GM12878 (cell line): ENCODE measurements at regions not wholly inside any gene's neighbourhood (a gene's known extent, or its start where the extent isn't known, plus 50 kb on each side); places are given as distances from the start of the nearest gene placed in this dataset.

ENCODE experiments used
- ATAC-seq: fragments of 200-7000 bp; cut with Tn5 transposase; 3 replicates; pipeline ENCODE4 v1.9.1; 2020; ENCODE audit warnings: mild to moderate bottlenecking, moderate library complexity
- BruUV-seq: library from RNA; stranded (reverse); fragments of 400-500 nt; replicated peaks from 2 replicates; lab custom pipeline; 2021; lab: Mats Ljungman, UMichigan
- CTCF ChIA-PET: fragments of 300-600 bp; sonication (Branson Sonifier 250); formaldehyde crosslinking; extraction: SDS; loops from one replicate; lab custom pipeline; 2021; ENCODE audit warnings: inconsistent platforms; lab: Yijun Ruan, JAX
- POLR2A ChIA-PET: fragments of 350-600 bp; formaldehyde crosslinking; extraction: SDS; loops from one replicate; lab custom pipeline; 2021; ENCODE audit warnings: inconsistent platforms; lab: Charles Lee
- RAD21 ChIA-PET: fragments of 300-600 bp; sonication (Branson Sonifier 250); formaldehyde crosslinking; loops from one replicate; lab custom pipeline; 2023; ENCODE audit warnings: antibody characterized with exemption; ENCODE audit not compliant: unreplicated experiment; lab: Charles Lee
- SMC1A ChIA-PET: fragments of 300-600 bp; sonication (Branson Sonifier 250); formaldehyde crosslinking; loops from one replicate; lab custom pipeline; 2023; ENCODE audit not compliant: unreplicated experiment, uncharacterized antibody; lab: Charles Lee
- DNase-seq: peaks from one replicate; pipeline ENCODE4 v3.0.0-alpha.2; 2011; ENCODE audit warnings: low read depth, low spot score
- FAIRE-seq: peaks from 3 replicates; lab custom pipeline; 2011; peaks lifted over from hg19 to GRCh38; lab: Jason Lieb, UNC
- H2AFZ ChIP-seq: 2 replicates; pipeline ENCODE4 v1.6.0; 2011; ENCODE audit warnings: low read depth, low read length, control low read depth; ENCODE audit not compliant: control insufficient read depth
- H3K27ac ChIP-seq: 2 replicates; pipeline ENCODE4 v1.5.1; 2011; ENCODE audit warnings: control low read depth; ENCODE audit not compliant: control insufficient read depth, insufficient read depth
- H3K27me3 ChIP-seq, 2 experiments: replicated peaks in 1 of 2; 2 replicates each; pipeline versions ENCODE4 v1.6.0 to v1.6.1; 2011; ENCODE audit warnings: low read length in 1 of 2; ENCODE audit not compliant: control insufficient read depth in 2 of 2, insufficient read depth in 2 of 2
- H3K36me3 ChIP-seq, 2 experiments: 2 replicates each; pipeline ENCODE4 v1.5.1; 2011; ENCODE audit warnings: low read length in 1 of 2; ENCODE audit not compliant: control insufficient read depth in 2 of 2, insufficient read depth in 2 of 2
- H3K4me1 ChIP-seq: 2 replicates; pipeline ENCODE4 v1.6.1; 2011; ENCODE audit warnings: mild to moderate bottlenecking, low read length, moderate library complexity, mixed read lengths; ENCODE audit not compliant: control insufficient read depth, insufficient read depth
- H3K4me2 ChIP-seq: 2 replicates; pipeline ENCODE4 v1.6.0; 2011; ENCODE audit warnings: control low read depth; ENCODE audit not compliant: control insufficient read depth, insufficient read depth
- H3K4me3 ChIP-seq: fragments of 200-600 bp; sonication (generic); 2 replicates; pipeline ENCODE4 v1.5.1; 2016
- H3K79me2 ChIP-seq: 2 replicates; pipeline ENCODE4 v1.6.0; 2011; ENCODE audit warnings: low read length; ENCODE audit not compliant: control insufficient read depth, insufficient read depth
- H3K9ac ChIP-seq: 2 replicates; pipeline ENCODE4 v1.8.0; 2011; ENCODE audit warnings: low read length, control low read depth, mixed read lengths; ENCODE audit not compliant: control insufficient read depth, insufficient read depth
- H3K9me3 ChIP-seq: replicated peaks from 3 replicates; pipeline ENCODE4 v1.5.1; 2011; ENCODE audit warnings: mild to moderate bottlenecking, low read length; ENCODE audit not compliant: control insufficient read depth, insufficient read depth
- H4K20me1 ChIP-seq: 2 replicates; pipeline ENCODE4 v1.6.0; 2011; ENCODE audit not compliant: control insufficient read depth, insufficient read depth
- CHD2 ChIP-seq: IDR thresholded peaks from 2 replicates; pipeline ENCODE4 v1.6.1; 2011; ENCODE audit warnings: low read depth, low read length, improper control_type of control experiment, borderline replicate concordance
- EED ChIP-seq: sonication (generic); IDR thresholded peaks from 2 replicates; pipeline ENCODE4 v1.6.1; 2016; ENCODE audit warnings: antibody characterized with exemption, low read depth
- FOXK2 ChIP-seq: fragments of 450-650 bp; IDR thresholded peaks from 2 replicates; pipeline ENCODE4 v1.6.1; 2017; ENCODE audit warnings: mild to moderate bottlenecking, moderate library complexity
- GABPA ChIP-seq: IDR thresholded peaks from 2 replicates; pipeline ENCODE4 v1.6.1; 2014; ENCODE audit warnings: antibody characterized with exemption, low read depth, mild to moderate bottlenecking, inconsistent platforms
- MYC ChIP-seq: IDR thresholded peaks from 2 replicates; pipeline ENCODE4 v1.6.1; 2011; ENCODE audit warnings: mild to moderate bottlenecking, low read length, moderate library complexity, inconsistent platforms; ENCODE audit not compliant: insufficient read depth, insufficient replicate concordance, insufficient read length, severe bottlenecking
- NFIC ChIP-seq: IDR thresholded peaks from 2 replicates; pipeline ENCODE4 v1.6.1; 2012; ENCODE audit warnings: low read depth, mild to moderate bottlenecking, inconsistent platforms, low read length, moderate library complexity
- SMARCA5 ChIP-seq: fragments of 450-650 bp; IDR thresholded peaks from 2 replicates; pipeline ENCODE4 v1.6.1; 2017; ENCODE audit warnings: mild to moderate bottlenecking
- STAT3 ChIP-seq: IDR thresholded peaks from 2 replicates; pipeline ENCODE4 v1.6.1; 2011; ENCODE audit warnings: low read depth, low read length, improper control_type of control experiment
- TCF12 ChIP-seq: IDR thresholded peaks from 2 replicates; pipeline ENCODE4 v1.6.1; 2011; ENCODE audit warnings: low read depth, mild to moderate bottlenecking, low read length
- ZZZ3 ChIP-seq: IDR thresholded peaks from 2 replicates; pipeline ENCODE4 v1.6.1; 2011; ENCODE audit warnings: low read depth; ENCODE audit not compliant: control insufficient read depth, insufficient read length
- in situ Hi-C: fragments of 300-500 bp; cut with MboI; formaldehyde crosslinking; loops from 9 replicates; pipeline ENCODE4 v1.14.3; 2018; ENCODE audit warnings: mixed read lengths
- intact Hi-C: fragments of 100-400 bp; cut with micrococcal nuclease; formaldehyde crosslinking; loops from one replicate; pipeline ENCODE4 v1.14.2; 2022; ENCODE audit not compliant: unreplicated experiment
- TF ChIP-seq, protein P1 (sequence below): fragments of 450-650 bp; IDR thresholded peaks from 2 replicates; pipeline ENCODE4 v1.6.1; 2017; ENCODE audit warnings: mild to moderate bottlenecking, moderate library complexity
- TF ChIP-seq, protein P2 (sequence below): fragments of 450-650 bp; IDR thresholded peaks from 2 replicates; pipeline ENCODE4 v1.6.1; 2016; ENCODE audit warnings: mild to moderate bottlenecking, moderate library complexity, borderline replicate concordance
- TF ChIP-seq, protein P3 (sequence below): fragments of 450-650 bp; formaldehyde crosslinking; IDR thresholded peaks from 2 replicates; pipeline ENCODE4 v1.5.0; 2022; ENCODE audit warnings: mild to moderate bottlenecking, missing genetic modification characterization

DNA sequence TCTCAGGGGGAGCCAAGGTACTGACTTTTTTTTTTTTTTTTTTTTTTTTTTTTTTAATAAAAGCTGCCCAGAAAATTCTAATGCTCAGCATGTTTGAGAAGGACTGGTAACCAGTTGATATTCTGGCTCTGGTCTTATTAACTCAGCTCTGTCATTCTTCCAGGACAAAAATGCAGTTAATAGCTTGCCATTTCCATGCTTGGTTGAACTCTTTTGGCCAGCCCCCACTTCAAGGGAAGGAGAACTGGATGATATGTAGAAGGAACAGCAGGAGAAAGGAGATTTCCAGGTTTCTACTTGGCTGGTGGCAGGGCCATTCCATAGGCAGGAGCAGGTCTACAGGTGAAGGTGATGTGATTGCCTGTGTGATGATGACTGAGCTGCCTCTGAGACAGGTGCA, 59.2 kb upstream of the TANC2 start:
- CTCF ChIA-PET: no interaction called here
- Histone ChIP-seq H3K4me1 (no peaks in the 10 kb centered on the region), H2AFZ (no peak overlapping the region)
- TF ChIP-seq, protein P1, sequence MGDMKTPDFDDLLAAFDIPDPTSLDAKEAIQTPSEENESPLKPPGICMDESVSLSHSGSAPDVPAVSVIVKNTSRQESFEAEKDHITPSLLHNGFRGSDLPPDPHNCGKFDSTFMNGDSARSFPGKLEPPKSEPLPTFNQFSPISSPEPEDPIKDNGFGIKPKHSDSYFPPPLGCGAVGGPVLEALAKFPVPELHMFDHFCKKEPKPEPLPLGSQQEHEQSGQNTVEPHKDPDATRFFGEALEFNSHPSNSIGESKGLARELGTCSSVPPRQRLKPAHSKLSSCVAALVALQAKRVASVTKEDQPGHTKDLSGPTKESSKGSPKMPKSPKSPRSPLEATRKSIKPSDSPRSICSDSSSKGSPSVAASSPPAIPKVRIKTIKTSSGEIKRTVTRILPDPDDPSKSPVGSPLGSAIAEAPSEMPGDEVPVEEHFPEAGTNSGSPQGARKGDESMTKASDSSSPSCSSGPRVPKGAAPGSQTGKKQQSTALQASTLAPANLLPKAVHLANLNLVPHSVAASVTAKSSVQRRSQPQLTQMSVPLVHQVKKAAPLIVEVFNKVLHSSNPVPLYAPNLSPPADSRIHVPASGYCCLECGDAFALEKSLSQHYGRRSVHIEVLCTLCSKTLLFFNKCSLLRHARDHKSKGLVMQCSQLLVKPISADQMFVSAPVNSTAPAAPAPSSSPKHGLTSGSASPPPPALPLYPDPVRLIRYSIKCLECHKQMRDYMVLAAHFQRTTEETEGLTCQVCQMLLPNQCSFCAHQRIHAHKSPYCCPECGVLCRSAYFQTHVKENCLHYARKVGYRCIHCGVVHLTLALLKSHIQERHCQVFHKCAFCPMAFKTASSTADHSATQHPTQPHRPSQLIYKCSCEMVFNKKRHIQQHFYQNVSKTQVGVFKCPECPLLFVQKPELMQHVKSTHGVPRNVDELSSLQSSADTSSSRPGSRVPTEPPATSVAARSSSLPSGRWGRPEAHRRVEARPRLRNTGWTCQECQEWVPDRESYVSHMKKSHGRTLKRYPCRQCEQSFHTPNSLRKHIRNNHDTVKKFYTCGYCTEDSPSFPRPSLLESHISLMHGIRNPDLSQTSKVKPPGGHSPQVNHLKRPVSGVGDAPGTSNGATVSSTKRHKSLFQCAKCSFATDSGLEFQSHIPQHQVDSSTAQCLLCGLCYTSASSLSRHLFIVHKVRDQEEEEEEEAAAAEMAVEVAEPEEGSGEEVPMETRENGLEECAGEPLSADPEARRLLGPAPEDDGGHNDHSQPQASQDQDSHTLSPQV: no peak
- TF ChIP-seq SMARCA5 (no peak), FOXK2 (no peak), NFIC (no peak), CHD2 (no peak), STAT3 (no peak), EED (no peak), TCF12 (no peak), GABPA (no peak), MYC (no peak), ZZZ3 (no peak)
- TF ChIP-seq, protein P2, sequence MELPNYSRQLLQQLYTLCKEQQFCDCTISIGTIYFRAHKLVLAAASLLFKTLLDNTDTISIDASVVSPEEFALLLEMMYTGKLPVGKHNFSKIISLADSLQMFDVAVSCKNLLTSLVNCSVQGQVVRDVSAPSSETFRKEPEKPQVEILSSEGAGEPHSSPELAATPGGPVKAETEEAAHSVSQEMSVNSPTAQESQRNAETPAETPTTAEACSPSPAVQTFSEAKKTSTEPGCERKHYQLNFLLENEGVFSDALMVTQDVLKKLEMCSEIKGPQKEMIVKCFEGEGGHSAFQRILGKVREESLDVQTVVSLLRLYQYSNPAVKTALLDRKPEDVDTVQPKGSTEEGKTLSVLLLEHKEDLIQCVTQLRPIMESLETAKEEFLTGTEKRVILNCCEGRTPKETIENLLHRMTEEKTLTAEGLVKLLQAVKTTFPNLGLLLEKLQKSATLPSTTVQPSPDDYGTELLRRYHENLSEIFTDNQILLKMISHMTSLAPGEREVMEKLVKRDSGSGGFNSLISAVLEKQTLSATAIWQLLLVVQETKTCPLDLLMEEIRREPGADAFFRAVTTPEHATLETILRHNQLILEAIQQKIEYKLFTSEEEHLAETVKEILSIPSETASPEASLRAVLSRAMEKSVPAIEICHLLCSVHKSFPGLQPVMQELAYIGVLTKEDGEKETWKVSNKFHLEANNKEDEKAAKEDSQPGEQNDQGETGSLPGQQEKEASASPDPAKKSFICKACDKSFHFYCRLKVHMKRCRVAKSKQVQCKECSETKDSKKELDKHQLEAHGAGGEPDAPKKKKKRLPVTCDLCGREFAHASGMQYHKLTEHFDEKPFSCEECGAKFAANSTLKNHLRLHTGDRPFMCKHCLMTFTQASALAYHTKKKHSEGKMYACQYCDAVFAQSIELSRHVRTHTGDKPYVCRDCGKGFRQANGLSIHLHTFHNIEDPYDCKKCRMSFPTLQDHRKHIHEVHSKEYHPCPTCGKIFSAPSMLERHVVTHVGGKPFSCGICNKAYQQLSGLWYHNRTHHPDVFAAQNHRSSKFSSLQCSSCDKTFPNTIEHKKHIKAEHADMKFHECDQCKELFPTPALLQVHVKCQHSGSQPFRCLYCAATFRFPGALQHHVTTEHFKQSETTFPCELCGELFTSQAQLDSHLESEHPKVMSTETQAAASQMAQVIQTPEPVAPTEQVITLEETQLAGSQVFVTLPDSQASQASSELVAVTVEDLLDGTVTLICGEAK: no peak
- TF ChIP-seq, protein P3, sequence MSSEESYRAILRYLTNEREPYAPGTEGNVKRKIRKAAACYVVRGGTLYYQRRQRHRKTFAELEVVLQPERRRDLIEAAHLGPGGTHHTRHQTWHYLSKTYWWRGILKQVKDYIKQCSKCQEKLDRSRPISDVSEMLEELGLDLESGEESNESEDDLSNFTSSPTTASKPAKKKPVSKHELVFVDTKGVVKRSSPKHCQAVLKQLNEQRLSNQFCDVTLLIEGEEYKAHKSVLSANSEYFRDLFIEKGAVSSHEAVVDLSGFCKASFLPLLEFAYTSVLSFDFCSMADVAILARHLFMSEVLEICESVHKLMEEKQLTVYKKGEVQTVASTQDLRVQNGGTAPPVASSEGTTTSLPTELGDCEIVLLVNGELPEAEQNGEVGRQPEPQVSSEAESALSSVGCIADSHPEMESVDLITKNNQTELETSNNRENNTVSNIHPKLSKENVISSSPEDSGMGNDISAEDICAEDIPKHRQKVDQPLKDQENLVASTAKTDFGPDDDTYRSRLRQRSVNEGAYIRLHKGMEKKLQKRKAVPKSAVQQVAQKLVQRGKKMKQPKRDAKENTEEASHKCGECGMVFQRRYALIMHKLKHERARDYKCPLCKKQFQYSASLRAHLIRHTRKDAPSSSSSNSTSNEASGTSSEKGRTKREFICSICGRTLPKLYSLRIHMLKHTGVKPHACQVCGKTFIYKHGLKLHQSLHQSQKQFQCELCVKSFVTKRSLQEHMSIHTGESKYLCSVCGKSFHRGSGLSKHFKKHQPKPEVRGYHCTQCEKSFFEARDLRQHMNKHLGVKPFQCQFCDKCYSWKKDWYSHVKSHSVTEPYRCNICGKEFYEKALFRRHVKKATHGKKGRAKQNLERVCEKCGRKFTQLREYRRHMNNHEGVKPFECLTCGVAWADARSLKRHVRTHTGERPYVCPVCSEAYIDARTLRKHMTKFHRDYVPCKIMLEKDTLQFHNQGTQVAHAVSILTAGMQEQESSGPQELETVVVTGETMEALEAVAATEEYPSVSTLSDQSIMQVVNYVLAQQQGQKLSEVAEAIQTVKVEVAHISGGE (CRISPR knock-in tag): no peak

More for the DNA sequence above, 59.2 kb upstream of the TANC2 start:
- Histone ChIP-seq H3K27me3 (no peaks in the 10 kb centered on the region; a peak in 1 of 4 replicates), H3K79me2 (no peaks in the 10 kb centered on the region), H3K9ac (no peak overlapping the region), H3K27ac (no peak overlapping the region), H3K4me2 (no peak overlapping the region), H4K20me1 (no peaks in the 10 kb centered on the region), H3K36me3 (no peaks in the 10 kb centered on the region), H3K4me3 (no peak overlapping the region), H3K9me3 (no peaks in the 10 kb centered on the region)
- ChIA-PET RAD21 (no interaction called here), POLR2A (no interaction called here), SMC1A (no interaction called here)
- intact Hi-C loops: no loop called here
- in situ Hi-C loops: no loop called here
- BruUV-seq: no TSS peak
- DNase-seq (no peak), ATAC-seq (no peak), FAIRE-seq (no peak)
